Lower leg skin (tissue), 3 donors: ENCODE measurements at regions not wholly inside any gene's neighbourhood (a gene's known extent, or its start where the extent isn't known, plus 50 kb on each side); places are given as distances from the start of the nearest gene placed in this dataset.

Experiments used
- CTCF ChIP-seq, 3 donors: fragments of 450-650 bp; IDR thresholded peaks; one replicate each; pipeline ENCODE4 v1.5.1; 2016; ENCODE audit warnings: antibody characterized with exemption in 3 of 3, mild to moderate bottlenecking in 3 of 3, moderate library complexity in 2 of 3
- POLR2A ChIP-seq, 2 donors: fragments of 450-650 bp; IDR thresholded peaks; one replicate each; pipeline ENCODE4 v1.6.1; 2016 to 2017; ENCODE audit warnings: antibody characterized with exemption in 2 of 2, mild to moderate bottlenecking in 1 of 2, moderate library complexity in 1 of 2

- TF ChIP-seq CTCF (IDR thresholded peaks at IDR 0.05) (no peak), POLR2A (IDR thresholded peaks at IDR 0.05) (no peak)
Measured at GRCh38 chr3:116552246-116552645, 107.0 kb upstream of the LSAMP start.
